ENCODE measurements at regions not wholly inside any gene's neighbourhood (a gene's known extent, or its start where the extent isn't known, plus 50 kb on each side); places are given as distances from the start of the nearest gene placed in this dataset.

DNA sequence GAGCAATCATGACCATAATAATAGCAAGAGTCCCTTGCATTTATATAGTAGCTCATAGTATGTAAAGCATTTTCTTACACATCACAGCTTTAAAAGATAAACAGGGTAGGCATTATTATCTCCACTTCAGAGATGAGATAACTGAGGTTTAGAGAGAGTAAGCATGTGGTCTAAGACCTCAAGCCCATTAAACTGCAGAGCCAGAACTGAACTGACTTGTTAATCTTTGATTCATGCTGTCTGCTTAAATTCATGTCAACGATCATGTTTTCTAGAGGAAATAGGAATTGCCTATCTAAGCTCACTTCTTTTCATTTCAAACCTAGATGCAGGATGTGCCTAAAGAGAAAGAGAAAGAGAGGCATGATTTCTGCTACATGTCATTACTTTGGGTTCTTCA, 524.8 kb downstream of the PTPRC start:
- H3K36me3 Mint-ChIP-seq (ENCODE audit: low read depth) = no peaks in the 10 kb centered on the region
- no peak for DNase-seq (ENCODE audit: low read depth, low spot score)
- no peaks in the 10 kb centered on the region for H3K27me3 Mint-ChIP-seq (ENCODE audit: low read depth)
- no peak overlapping the region for H3K27ac Mint-ChIP-seq (ENCODE audit: unreplicated experiment)
- no peaks in the 10 kb centered on the region for H3K9me3 Mint-ChIP-seq
- peaks cover 11% of the 10 kb centered on the region for H3K4me1 Mint-ChIP-seq
- H3K4me3 Mint-ChIP-seq = no peak overlapping the region
- TF ChIP-seq, protein P1, sequence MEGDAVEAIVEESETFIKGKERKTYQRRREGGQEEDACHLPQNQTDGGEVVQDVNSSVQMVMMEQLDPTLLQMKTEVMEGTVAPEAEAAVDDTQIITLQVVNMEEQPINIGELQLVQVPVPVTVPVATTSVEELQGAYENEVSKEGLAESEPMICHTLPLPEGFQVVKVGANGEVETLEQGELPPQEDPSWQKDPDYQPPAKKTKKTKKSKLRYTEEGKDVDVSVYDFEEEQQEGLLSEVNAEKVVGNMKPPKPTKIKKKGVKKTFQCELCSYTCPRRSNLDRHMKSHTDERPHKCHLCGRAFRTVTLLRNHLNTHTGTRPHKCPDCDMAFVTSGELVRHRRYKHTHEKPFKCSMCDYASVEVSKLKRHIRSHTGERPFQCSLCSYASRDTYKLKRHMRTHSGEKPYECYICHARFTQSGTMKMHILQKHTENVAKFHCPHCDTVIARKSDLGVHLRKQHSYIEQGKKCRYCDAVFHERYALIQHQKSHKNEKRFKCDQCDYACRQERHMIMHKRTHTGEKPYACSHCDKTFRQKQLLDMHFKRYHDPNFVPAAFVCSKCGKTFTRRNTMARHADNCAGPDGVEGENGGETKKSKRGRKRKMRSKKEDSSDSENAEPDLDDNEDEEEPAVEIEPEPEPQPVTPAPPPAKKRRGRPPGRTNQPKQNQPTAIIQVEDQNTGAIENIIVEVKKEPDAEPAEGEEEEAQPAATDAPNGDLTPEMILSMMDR (conservative IDR thresholded peaks at IDR 0.05) = no peak

DNA sequence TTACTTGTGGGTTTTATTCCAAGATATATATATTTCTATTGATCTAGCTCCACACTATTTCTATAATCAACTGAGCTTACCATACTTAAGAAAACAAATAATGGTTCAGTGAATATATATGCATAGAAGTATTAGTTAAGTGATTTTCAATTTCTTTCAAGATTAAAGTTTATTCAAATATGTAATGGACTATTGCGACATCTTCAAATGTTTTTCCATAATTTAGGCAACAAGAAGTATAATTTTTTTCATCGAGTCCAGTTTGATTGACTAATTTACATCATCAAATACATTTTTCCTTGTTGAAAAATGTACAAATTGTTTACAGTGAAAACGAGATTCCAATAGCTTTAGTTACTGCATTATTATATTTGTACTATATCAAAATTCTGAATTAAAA, 528.6 kb downstream of the PTPRC start:
- H3K4me1 Mint-ChIP-seq = no peaks in the 10 kb centered on the region
- H3K36me3 Mint-ChIP-seq (ENCODE audit: low read depth) = no peaks in the 10 kb centered on the region
- no peak for DNase-seq (ENCODE audit: low read depth, low spot score)
- no peak overlapping the region for H3K4me3 Mint-ChIP-seq
- H3K27me3 Mint-ChIP-seq (ENCODE audit: low read depth) = no peaks in the 10 kb centered on the region
- no peaks in the 10 kb centered on the region for H3K9me3 Mint-ChIP-seq
- TF ChIP-seq, protein P1 (conservative IDR thresholded peaks at IDR 0.05) = no peak
- H3K27ac Mint-ChIP-seq (ENCODE audit: unreplicated experiment) = no peak overlapping the region

DNA sequence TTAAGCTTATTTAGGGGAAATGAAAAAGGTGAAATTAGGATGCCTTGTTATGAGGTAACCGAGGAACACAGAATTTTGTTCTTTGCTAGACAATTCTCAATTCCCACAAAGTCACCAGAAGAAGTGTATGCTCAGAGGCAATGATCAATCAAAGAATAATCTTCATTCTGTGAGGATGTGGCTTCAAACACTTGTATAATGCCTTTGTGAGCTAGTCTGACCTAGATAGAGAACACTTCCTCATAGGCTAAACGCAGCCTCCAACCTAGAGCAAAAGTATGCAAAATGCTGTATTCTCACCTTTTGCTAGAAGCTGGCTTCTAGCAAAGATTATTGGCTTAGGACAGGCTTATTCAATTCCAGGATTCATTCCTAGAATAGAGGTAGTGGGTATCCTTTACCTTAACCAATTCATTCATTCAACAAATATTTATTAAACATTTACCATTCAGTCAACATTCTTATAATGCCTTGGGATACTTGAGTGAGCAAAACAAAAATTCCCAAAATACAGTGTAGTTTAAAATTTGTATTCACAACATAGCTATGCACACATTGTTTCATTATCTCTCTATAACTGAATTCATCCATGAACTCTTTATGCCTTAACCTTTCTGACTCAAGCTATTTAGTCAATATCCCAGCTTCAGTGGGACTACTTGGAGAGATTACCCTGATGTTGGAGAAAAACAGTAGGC, 530.2 kb downstream of the PTPRC start:
- TF ChIP-seq, protein P1 (conservative IDR thresholded peaks at IDR 0.05) = no peak
- H3K27ac Mint-ChIP-seq (ENCODE audit: unreplicated experiment) = no peak overlapping the region
- H3K4me3 Mint-ChIP-seq = no peak overlapping the region
- H3K27me3 Mint-ChIP-seq (ENCODE audit: low read depth) = no peaks in the 10 kb centered on the region
- no peaks in the 10 kb centered on the region for H3K36me3 Mint-ChIP-seq (ENCODE audit: low read depth)
- no peaks in the 10 kb centered on the region for H3K4me1 Mint-ChIP-seq
- no peak for DNase-seq (ENCODE audit: low read depth, low spot score)
- no peaks in the 10 kb centered on the region for H3K9me3 Mint-ChIP-seq

DNA sequence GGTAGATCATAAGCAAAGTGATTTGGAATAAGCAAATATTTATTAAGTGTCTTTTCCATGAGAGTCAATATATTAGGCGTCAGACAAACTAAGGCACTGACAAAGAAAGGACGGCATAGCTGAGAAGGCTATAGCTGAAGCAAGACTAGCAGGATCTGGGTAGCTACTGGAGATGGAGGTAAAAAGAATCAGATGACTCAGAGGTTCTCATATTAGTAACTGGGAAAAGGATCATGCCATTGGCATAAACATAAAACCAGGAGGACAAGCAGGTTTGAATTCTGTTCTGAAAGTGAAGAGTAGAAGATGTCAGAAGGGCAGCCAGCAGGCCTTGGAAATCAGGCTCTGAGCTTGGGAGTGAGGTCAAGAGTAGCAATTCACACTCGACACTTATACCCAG, 531.9 kb downstream of the PTPRC start:
- Mint-ChIP-seq H3K27ac (ENCODE audit: unreplicated experiment) (no peak overlapping the region), H3K27me3 (ENCODE audit: low read depth) (no peaks in the 10 kb centered on the region), H3K4me1 (no peaks in the 10 kb centered on the region), H3K9me3 (no peaks in the 10 kb centered on the region), H3K36me3 (ENCODE audit: low read depth) (no peaks in the 10 kb centered on the region), H3K4me3 (no peak overlapping the region)
- DNase-seq (ENCODE audit: low read depth, low spot score) = no peak
- TF ChIP-seq, protein P1 (conservative IDR thresholded peaks at IDR 0.05) = no peak

DNA sequence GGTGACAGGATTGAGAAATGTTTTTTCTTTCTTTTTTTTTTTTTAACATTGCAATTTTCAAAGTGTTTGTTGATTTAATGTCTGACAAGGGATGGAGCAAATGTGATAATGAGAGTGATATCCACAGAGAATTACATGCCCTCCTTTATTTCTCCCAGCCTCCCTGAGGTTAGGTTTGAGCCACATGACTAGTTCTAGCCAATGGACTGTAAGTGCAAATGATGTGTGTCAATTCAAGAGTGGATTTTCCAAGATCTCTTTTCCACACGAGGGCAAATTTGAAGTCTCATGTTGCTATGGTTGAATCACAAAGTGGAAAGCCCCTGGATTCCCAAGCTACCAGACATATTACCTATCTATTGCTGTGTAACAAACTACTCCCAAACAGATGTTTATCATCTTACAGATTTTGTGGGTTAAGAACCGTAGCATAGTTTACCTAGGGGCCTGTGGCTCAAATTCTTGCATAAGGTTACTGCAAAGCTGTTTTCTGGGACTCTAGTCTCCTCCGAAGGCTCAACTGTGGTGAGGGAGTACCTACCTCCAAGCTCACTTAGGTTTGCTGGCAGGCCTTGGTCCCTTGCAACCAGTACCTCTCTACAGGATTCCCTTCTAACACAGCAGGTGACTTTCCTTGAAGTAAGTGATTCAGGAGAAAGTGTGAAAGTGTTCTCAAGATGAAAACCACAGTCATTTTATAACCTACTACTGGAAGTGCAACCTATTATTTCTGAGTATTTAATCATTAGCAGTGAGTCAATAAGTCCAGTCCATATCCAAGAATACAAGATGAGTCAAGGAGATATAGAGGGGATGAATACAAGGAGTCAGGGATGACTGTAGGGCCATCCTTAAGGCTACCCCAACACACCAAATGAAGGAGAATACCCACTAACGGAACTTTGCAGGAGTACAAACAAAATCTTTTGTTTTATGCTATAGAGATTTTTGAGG, 533.6 kb downstream of the PTPRC start:
- Mint-ChIP-seq H3K4me3 (no peak overlapping the region), H3K27ac (ENCODE audit: unreplicated experiment) (no peak overlapping the region), H3K9me3 (no peaks in the 10 kb centered on the region), H3K27me3 (ENCODE audit: low read depth) (no peaks in the 10 kb centered on the region), H3K36me3 (ENCODE audit: low read depth) (no peaks in the 10 kb centered on the region), H3K4me1 (no peaks in the 10 kb centered on the region)
- no peak for DNase-seq (ENCODE audit: low read depth, low spot score)
- TF ChIP-seq, protein P1 (conservative IDR thresholded peaks at IDR 0.05) = no peak

All from neural crest cell (in vitro differentiated cells).